GM10248 (cell line): ENCODE measurements at regions not wholly inside any gene's neighbourhood (a gene's known extent, or its start where the extent isn't known, plus 50 kb on each side); places are given as distances from the start of the nearest gene placed in this dataset.

Experiments used
- CTCF ChIA-PET: fragments of 300-600 bp; sonication (Branson Sonifier 250); formaldehyde crosslinking; extraction: SDS; loops from one replicate; lab custom pipeline; 2021; ENCODE audit warnings: antibody characterized with exemption; lab: Yijun Ruan, JAX
- POLR2A ChIA-PET: fragments of 350-650 bp; sonication (Branson Sonifier 250); formaldehyde crosslinking; extraction: SDS; loops from one replicate; lab custom pipeline; 2020; ENCODE audit warnings: antibody characterized with exemption; lab: Yijun Ruan, JAX
- DNase-seq: peaks from one replicate; pipeline ENCODE4 v3.0.0; 2012; ENCODE audit errors: extremely low spot score
- TF ChIP-seq, protein P1 (sequence below): IDR thresholded peaks from 2 replicates; pipeline ENCODE4 v1.5.1; 2012; ENCODE audit warnings: mild to moderate bottlenecking, low read depth; ENCODE audit errors: extremely low read depth, missing control alignments, control extremely low read depth

DNA sequence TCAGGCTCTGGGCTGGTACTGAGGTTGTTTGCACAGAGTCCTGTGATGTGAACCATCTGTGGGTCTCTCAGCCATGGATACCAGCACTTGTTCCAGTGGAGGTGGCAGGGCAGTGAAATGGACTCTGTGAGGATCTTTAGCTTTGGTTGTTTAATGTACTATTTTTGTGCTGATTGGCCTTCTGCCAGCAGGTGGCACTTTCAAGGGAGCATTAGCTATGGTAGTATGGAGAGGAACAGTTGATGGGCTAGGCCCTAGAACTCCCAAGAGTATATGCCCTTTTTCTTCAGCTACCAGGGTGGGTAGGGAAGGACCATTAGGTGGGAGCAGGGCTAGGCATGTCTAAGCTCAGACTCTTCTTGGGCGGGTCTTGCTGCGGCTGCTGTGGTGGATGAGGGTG, 257.0 kb upstream of the GYPC start:
- CTCF ChIA-PET, result interaction anchor here (0.5 to 2.0 kb wide), 5 partner anchors 16 to 378 kb away, joined by 3 to 5 read pairs (median 3); no protein-coding TSS in a partner anchor
- POLR2A ChIA-PET, result no interaction called here
- DNase-seq, result no peak
- TF ChIP-seq, protein P1, sequence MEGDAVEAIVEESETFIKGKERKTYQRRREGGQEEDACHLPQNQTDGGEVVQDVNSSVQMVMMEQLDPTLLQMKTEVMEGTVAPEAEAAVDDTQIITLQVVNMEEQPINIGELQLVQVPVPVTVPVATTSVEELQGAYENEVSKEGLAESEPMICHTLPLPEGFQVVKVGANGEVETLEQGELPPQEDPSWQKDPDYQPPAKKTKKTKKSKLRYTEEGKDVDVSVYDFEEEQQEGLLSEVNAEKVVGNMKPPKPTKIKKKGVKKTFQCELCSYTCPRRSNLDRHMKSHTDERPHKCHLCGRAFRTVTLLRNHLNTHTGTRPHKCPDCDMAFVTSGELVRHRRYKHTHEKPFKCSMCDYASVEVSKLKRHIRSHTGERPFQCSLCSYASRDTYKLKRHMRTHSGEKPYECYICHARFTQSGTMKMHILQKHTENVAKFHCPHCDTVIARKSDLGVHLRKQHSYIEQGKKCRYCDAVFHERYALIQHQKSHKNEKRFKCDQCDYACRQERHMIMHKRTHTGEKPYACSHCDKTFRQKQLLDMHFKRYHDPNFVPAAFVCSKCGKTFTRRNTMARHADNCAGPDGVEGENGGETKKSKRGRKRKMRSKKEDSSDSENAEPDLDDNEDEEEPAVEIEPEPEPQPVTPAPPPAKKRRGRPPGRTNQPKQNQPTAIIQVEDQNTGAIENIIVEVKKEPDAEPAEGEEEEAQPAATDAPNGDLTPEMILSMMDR, result peak; percentile 11

DNA sequence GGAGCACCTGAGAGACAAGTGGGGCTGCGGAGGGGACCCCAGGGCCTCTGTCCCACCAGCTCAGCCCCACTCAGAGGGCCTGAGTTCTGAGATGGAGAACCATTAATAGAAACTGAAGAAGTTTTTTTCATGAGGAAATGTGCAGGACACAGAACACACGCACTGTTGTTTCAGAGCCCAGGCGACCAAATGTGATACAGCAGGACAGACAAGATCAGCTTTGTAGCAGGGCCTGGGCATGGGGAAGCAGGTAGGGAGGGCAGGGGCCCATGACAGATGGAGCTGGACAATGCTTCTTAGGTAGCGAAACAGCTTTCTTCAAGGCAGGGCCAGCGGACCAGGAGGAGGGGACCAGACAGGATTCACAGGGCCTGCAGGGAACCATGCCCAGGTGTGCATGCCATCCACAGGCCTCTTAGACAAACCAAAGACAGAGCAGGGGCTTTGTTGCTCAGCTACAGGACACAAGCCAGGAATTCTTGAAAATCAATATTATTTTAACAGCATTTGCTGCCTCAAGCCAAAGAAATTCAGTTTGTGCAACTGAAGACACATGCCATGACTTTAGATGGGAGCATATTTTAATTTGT, 252.8 kb upstream of the GYPC start:
- TF ChIP-seq, protein P1, result no peak
- no peak for DNase-seq
- ChIA-PET POLR2A (no interaction called here), CTCF (no interaction called here)

DNA sequence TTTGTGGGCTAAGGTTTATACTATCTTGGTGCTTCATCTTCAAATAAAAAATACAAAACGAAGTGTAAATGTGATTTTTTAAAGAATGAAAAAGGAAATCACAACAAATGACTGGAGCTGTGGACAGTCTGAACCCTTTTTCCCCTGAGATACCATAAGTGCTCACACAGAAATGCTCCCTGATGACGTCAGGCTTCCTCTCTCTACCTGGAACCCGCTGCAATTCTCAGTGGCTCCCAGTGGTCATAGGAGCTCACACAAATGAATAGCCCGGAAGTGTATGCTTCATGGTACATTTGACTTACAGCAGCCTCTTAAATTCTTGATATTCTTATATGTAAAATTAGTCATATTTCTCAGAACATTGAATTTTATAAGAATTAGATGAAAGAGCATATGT, 249.7 kb upstream of the GYPC start:
- no peak for DNase-seq
- POLR2A ChIA-PET, result no interaction called here
- TF ChIP-seq, protein P1, result no peak
- CTCF ChIA-PET, result no interaction called here

DNA sequence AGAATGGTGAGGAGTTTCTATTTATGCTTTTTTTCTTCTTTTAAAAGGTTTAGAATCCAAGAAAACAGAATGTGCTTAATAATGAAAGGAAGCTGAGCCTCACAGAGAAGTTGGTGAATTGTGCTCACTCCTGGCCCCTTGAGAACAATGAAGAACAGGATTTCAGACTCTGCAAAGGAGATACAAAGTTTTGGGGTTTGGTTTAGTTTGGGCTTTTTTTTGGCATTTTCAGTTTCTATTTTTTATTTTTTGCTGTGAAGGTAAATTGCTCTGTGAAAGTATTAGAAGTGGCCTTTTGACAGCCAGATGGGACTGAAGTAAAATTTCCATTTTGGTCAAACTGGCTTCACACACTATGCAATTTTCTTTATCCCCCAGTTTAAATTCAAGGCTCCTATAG, 247.3 kb upstream of the GYPC start:
- POLR2A ChIA-PET, result no interaction called here
- DNase-seq, result no peak
- TF ChIP-seq, protein P1, result no peak
- CTCF ChIA-PET, result no interaction called here

DNA sequence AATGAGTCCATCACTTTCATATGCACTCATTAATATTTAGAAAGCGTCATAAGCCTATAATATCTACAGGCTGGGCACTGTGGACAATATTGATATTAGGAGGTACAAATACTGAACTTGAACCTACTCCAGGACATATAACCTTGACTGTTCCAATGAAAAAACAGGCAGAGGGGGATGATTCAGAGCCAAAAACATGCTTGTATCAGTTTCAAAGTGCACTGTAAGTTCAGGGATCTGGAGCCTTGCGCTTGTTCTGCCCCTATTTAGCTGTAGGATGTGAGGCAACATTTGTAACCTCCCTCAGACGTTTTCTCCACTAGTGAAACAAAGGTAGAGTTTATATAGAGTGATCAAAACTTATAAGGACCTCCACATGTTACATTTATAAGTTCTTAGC, 246.1 kb upstream of the GYPC start:
- ChIA-PET POLR2A (no interaction called here), CTCF (interaction anchor here (1.4 kb wide), 1 partner anchor 8 kb away, joined by 3 read pairs; no protein-coding TSS in a partner anchor)
- no peak for DNase-seq
- TF ChIP-seq, protein P1, result no peak

DNA sequence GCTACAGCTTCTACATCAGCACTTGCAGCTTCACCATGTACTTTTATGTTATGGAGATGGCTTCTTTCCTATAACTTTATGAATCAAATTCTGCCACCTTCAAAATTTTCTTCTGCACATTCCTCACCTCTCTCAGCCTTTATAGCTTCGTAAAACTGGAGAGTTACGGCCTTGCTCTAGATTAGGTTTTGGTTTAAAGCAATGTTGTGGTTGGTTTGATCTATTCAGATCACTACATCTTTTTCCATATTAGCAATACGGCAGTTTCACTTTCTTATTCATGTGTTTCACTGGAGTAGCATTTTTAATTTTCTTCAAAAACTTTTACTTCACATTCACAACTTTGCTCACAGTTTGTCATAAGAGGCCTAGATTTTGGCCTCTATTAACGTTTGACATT, 242.9 kb upstream of the GYPC start:
- DNase-seq, result no peak
- CTCF ChIA-PET, result no interaction called here
- POLR2A ChIA-PET, result no interaction called here
- TF ChIP-seq, protein P1, result no peak
